A549 (cell line): ENCODE measurements at regions not wholly inside any gene's neighbourhood (a gene's known extent, or its start where the extent isn't known, plus 50 kb on each side); places are given as distances from the start of the nearest gene placed in this dataset.

Experiments
- CEBPB ChIP-seq, 2 experiments: fragments of >200 bp in 1 of 2; sonication (Bioruptor Twin) in 1 of 2; formaldehyde crosslinking in 1 of 2; IDR thresholded peaks; 2 replicates each; pipeline ENCODE4 v1.6.1; 2012 to 2016
- CTCF ChIP-seq: fragments of >200 bp; sonication (Bioruptor Twin); formaldehyde crosslinking; IDR thresholded peaks from 3 replicates; pipeline ENCODE4 v1.5.1; 2016
- ELK1 ChIP-seq: fragments of 150-350 bp; IDR thresholded peaks from 2 replicates; pipeline ENCODE4 v1.6.1; 2014; ENCODE audit warnings: low read depth, mild to moderate bottlenecking, low read length
- ESRRA ChIP-seq: fragments of 150-350 bp; IDR thresholded peaks from 2 replicates; pipeline ENCODE4 v1.6.1; 2014; ENCODE audit warnings: mild to moderate bottlenecking, low read length, borderline replicate concordance
- KDM5A ChIP-seq: fragments of 200-600 bp; sonication (generic); IDR thresholded peaks from 2 replicates; pipeline ENCODE4 v1.6.1; 2016; ENCODE audit warnings: antibody characterized with exemption, mild to moderate bottlenecking
- MAX ChIP-seq: IDR thresholded peaks from 2 replicates; pipeline ENCODE4 v1.6.1; 2012
- MYC ChIP-seq: IDR thresholded peaks from 2 replicates; pipeline ENCODE4 v1.6.1; 2012; ENCODE audit warnings: mild to moderate bottlenecking, inconsistent platforms, low read length, improper control_type of control experiment, borderline replicate concordance
- PBX3 ChIP-seq: IDR thresholded peaks from 2 replicates; pipeline ENCODE4 v1.6.1; 2012
- POLR2A ChIP-seq: IDR thresholded peaks from 2 replicates; pipeline ENCODE4 v1.6.1; 2012; ENCODE audit warnings: mild to moderate bottlenecking, low read length
- RAD21 ChIP-seq, 2 experiments: fragments of >200 bp in 1 of 2; sonication (Bioruptor Twin) in 1 of 2; formaldehyde crosslinking in 1 of 2; IDR thresholded peaks in 1 of 2; conservative IDR thresholded peaks in 1 of 2; 2 replicates in 1 of 2; 3 replicates in 1 of 2; pipeline ENCODE4 v1.6.1; 2012 to 2018; ENCODE audit warnings: inconsistent platforms in 1 of 2
- REST ChIP-seq: fragments of 200-600 bp; sonication (generic); IDR thresholded peaks from 2 replicates; pipeline ENCODE4 v1.6.1; 2016; ENCODE audit warnings: antibody characterized with exemption, mild to moderate bottlenecking, moderate library complexity

- TF ChIP-seq CTCF (no peak), RAD21 (conservative IDR thresholded peaks at IDR 0.05 in 1 of 2, IDR thresholded peaks at IDR 0.05 in 1 of 2) (no peak), POLR2A (no peak), CEBPB (IDR thresholded peaks at IDR 0.05) (no peak), KDM5A (no peak), ESRRA (no peak), REST (no peak), PBX3 (no peak), MAX (no peak), ELK1 (no peak), MYC (no peak)
These were observed 97.1 kb upstream of the SRRM4 start for GRCh38 chr12:118884226-118884625.
